ENCODE measurements at regions not wholly inside any gene's neighbourhood (a gene's known extent, or its start where the extent isn't known, plus 50 kb on each side); places are given as distances from the start of the nearest gene placed in this dataset.

- DNase-seq (ENCODE audit: low read depth in 2 of 2): no peak
Measured at GRCh38 chr20:60506061-60506460, 547.8 kb downstream of the CDH26 start.

GRCh38 chr20:60507087-60507694 is 549.0 kb downstream of the CDH26 start:
- DNase-seq (ENCODE audit: low read depth in 2 of 2): no peak

- no peak for DNase-seq (ENCODE audit: low read depth in 2 of 2)
Measured at GRCh38 chr20:60509407-60509806, 551.2 kb downstream of the CDH26 start.

- DNase-seq (ENCODE audit: low read depth in 2 of 2): no peak
Measured at GRCh38 chr20:60510356-60510755, 552.1 kb downstream of the CDH26 start.

- DNase-seq (ENCODE audit: low read depth in 2 of 2): no peak
Measured at GRCh38 chr20:60512443-60512842, 554.2 kb downstream of the CDH26 start.

GRCh38 chr20:60513141-60513540 is 554.9 kb downstream of the CDH26 start:
- DNase-seq (ENCODE audit: low read depth in 2 of 2): no peak

- DNase-seq (ENCODE audit: low read depth in 2 of 2): no peak
Measured at GRCh38 chr20:60516442-60516841, 558.2 kb downstream of the CDH26 start.

GRCh38 chr20:60518022-60518421 is 559.8 kb downstream of the CDH26 start:
- no peak for DNase-seq (ENCODE audit: low read depth in 2 of 2)

- DNase-seq (ENCODE audit: low read depth in 2 of 2): no peak
Measured at GRCh38 chr20:60525397-60525796, 567.2 kb downstream of the CDH26 start.

- no peak for DNase-seq (ENCODE audit: low read depth in 2 of 2)
Measured at GRCh38 chr20:60527656-60528055, 569.4 kb downstream of the CDH26 start.

GRCh38 chr20:60528141-60528540 is 569.9 kb downstream of the CDH26 start:
- DNase-seq (ENCODE audit: low read depth in 2 of 2): no peak

GRCh38 chr20:60529149-60529548 is 570.9 kb downstream of the CDH26 start:
- DNase-seq (ENCODE audit: low read depth in 2 of 2): no peak

GRCh38 chr20:60535211-60535610 is 577.0 kb downstream of the CDH26 start:
- DNase-seq (ENCODE audit: low read depth in 2 of 2): no peak

- no peak for DNase-seq (ENCODE audit: low read depth in 2 of 2)
Measured at GRCh38 chr20:60540591-60540990, 582.4 kb downstream of the CDH26 start.

- no peak for DNase-seq (ENCODE audit: low read depth in 2 of 2)
Measured at GRCh38 chr20:60541991-60542390, 583.8 kb downstream of the CDH26 start.

- no peak for DNase-seq (ENCODE audit: low read depth in 2 of 2)
Measured at GRCh38 chr20:60543598-60543997, 585.4 kb downstream of the CDH26 start.

- DNase-seq (ENCODE audit: low read depth in 2 of 2): no peak
Measured at GRCh38 chr20:60553095-60553494, 594.9 kb downstream of the CDH26 start.

- DNase-seq (ENCODE audit: low read depth in 2 of 2): no peak
Measured at GRCh38 chr20:60558486-60558885, 600.3 kb downstream of the CDH26 start.

GRCh38 chr20:60559462-60559861 is 601.2 kb downstream of the CDH26 start:
- no peak for DNase-seq (ENCODE audit: low read depth in 2 of 2)

GRCh38 chr20:60561052-60561451 is 602.8 kb downstream of the CDH26 start:
- no peak for DNase-seq (ENCODE audit: low read depth in 2 of 2)

- DNase-seq (ENCODE audit: low read depth in 2 of 2): no peak
Measured at GRCh38 chr20:60565083-60565482, 606.9 kb downstream of the CDH26 start.

- no peak for DNase-seq (ENCODE audit: low read depth in 2 of 2)
Measured at GRCh38 chr20:60565551-60565950, 607.3 kb downstream of the CDH26 start.

- no peak for DNase-seq (ENCODE audit: low read depth in 2 of 2)
Measured at GRCh38 chr20:60569116-60569515, 610.9 kb downstream of the CDH26 start.
